Right lobe of liver (tissue), 6 donors: ENCODE measurements at regions not wholly inside any gene's neighbourhood (a gene's known extent, or its start where the extent isn't known, plus 50 kb on each side); places are given as distances from the start of the nearest gene placed in this dataset.

Experiments
- ATAC-seq, 4 donors: fragments of 200-7000 bp; cut with Tn5 transposase; one replicate each; pipeline ENCODE4 v1.9.1; 2020; ENCODE audit warnings: mild to moderate bottlenecking in 4 of 4, moderate library complexity in 4 of 4
- DNase-seq, 3 donors: peaks; one replicate each; pipeline ENCODE4 v3.0.0-alpha.2; 2020
- H3K27ac ChIP-seq, 3 donors: fragments of 200-600 bp; one replicate each; pipeline ENCODE4 v1.8.0; 2022
- H3K27me3 ChIP-seq, 2 donors: fragments of 200-600 bp; one replicate each; pipeline ENCODE4 v1.8.0; 2022
- H3K36me3 ChIP-seq, 4 donors: fragments of 200-600 bp; sonication (generic) in 1 of 4; one replicate each; pipeline versions ENCODE4 v1.5.1 to v1.8.0; 2017 to 2022; ENCODE audit warnings: control low read depth in 1 of 4
- H3K4me1 ChIP-seq, 4 donors: fragments of 200-600 bp; sonication (generic) in 1 of 4; one replicate each; pipeline versions ENCODE4 v1.5.1 to v1.8.0; 2017 to 2022; ENCODE audit warnings: control low read depth in 1 of 4
- H3K4me3 ChIP-seq, 3 donors: fragments of 200-600 bp; one replicate each; pipeline ENCODE4 v1.8.0; 2022
- H3K9me3 ChIP-seq, 4 donors: fragments of 200-600 bp; sonication (generic) in 1 of 4; one replicate each; pipeline versions ENCODE4 v1.5.1 to v1.8.0; 2017 to 2022; ENCODE audit warnings: control low read depth in 1 of 4
- CTCF ChIP-seq, 4 donors: fragments of 200-600 bp in 3 of 4; fragments of 450-650 bp in 1 of 4; IDR thresholded peaks; one replicate each; pipeline versions ENCODE4 v1.5.1 to v1.8.0; 2016 to 2022; ENCODE audit warnings: antibody characterized with exemption in 4 of 4, mild to moderate bottlenecking in 2 of 4
- POLR2A ChIP-seq: fragments of 450-650 bp; IDR thresholded peaks from one replicate; pipeline ENCODE4 v1.6.1; 2017; ENCODE audit warnings: antibody characterized with exemption, mild to moderate bottlenecking
- WGBS: methylation state at CpG from one replicate; pipeline ENCODE4 v1.1.6; 2018; ENCODE audit warnings: low coverage, low lambda C conversion rate; ENCODE audit not compliant: insufficient coverage; ENCODE audit errors: missing lambda C conversion rate; 5-methylcytosine and 5-hydroxymethylcytosine counted together
- intact Hi-C, 2 donors: fragments of 100-400 bp; cut with DNase I; formaldehyde crosslinking; loops; one replicate each; pipeline versions ENCODE4 v1.11.2 to v1.14.1; 2022
- donor health status: DM: no; HTN: yes; CAD: no.
- donor health status: DM: no; HTN: no; CAD: no.
- donor health status: DM: no; HTN: no; CAD: no.
- donor health status: DM: no; HTN: yes; CAD: no.
- donor health status: DM: no; HTN: yes; CAD: no.

- H3K4me3 ChIP-seq, result no peak overlapping the region
- H3K36me3 ChIP-seq, result no peaks in the 10 kb centered on the region
- TF ChIP-seq CTCF (IDR thresholded peaks at IDR 0.05) (no peak), POLR2A (no peak)
- WGBS, result 80% methylated on average over 5 of the region's 13 CpGs
- H3K4me1 ChIP-seq, result no peaks in the 10 kb centered on the region
- H3K9me3 ChIP-seq, result no peaks in the 10 kb centered on the region
- intact Hi-C loops, result no loop called here
- DNase-seq (no peak), ATAC-seq (peak in 1 of 4 donors; percentile 29)
- H3K27ac ChIP-seq, result no peak overlapping the region
- no peaks in the 10 kb centered on the region for H3K27me3 ChIP-seq
Observed at GRCh38 chr4:62683799-62684566, 1483.9 kb downstream of the ADGRL3 start.

- TF ChIP-seq POLR2A (no peak), CTCF (IDR thresholded peaks at IDR 0.05) (no peak)
- intact Hi-C loops, result no loop called here
- 29% methylated on average over 2 of the region's 2 CpGs for WGBS
- ATAC-seq, result no peak
- no peaks in the 10 kb centered on the region for H3K9me3 ChIP-seq
- no peaks in the 10 kb centered on the region for H3K4me1 ChIP-seq
- no peak overlapping the region for H3K27ac ChIP-seq
- H3K27me3 ChIP-seq, result no peaks in the 10 kb centered on the region
- DNase-seq, result no peak
- no peak overlapping the region for H3K4me3 ChIP-seq
- no peaks in the 10 kb centered on the region for H3K36me3 ChIP-seq
Observed at GRCh38 chr4:62676962-62677361, 1476.8 kb downstream of the ADGRL3 start.

GRCh38 chr4:62670514-62670913 lies 1470.4 kb downstream of the ADGRL3 start:
- H3K27ac ChIP-seq, result no peak overlapping the region
- no peaks in the 10 kb centered on the region for H3K36me3 ChIP-seq
- no peak overlapping the region for H3K4me3 ChIP-seq
- TF ChIP-seq POLR2A, result no peak
- no peak for TF ChIP-seq CTCF (IDR thresholded peaks at IDR 0.05)
- no peaks in the 10 kb centered on the region for H3K27me3 ChIP-seq
- DNase-seq (no peak), ATAC-seq (no peak)
- H3K4me1 ChIP-seq, result no peaks in the 10 kb centered on the region
- intact Hi-C loops, result no loop called here
- H3K9me3 ChIP-seq, result no peaks in the 10 kb centered on the region
- 69% methylated on average over 2 of the region's 2 CpGs for WGBS

- H3K4me1 ChIP-seq, result no peaks in the 10 kb centered on the region
- H3K4me3 ChIP-seq, result no peak overlapping the region
- intact Hi-C loops, result no loop called here
- H3K27ac ChIP-seq, result no peak overlapping the region
- 61% methylated on average over 4 of the region's 4 CpGs for WGBS
- DNase-seq (no peak), ATAC-seq (no peak)
- H3K27me3 ChIP-seq, result no peaks in the 10 kb centered on the region
- TF ChIP-seq CTCF (IDR thresholded peaks at IDR 0.05) (no peak), POLR2A (no peak)
- H3K9me3 ChIP-seq, result no peaks in the 10 kb centered on the region
- no peaks in the 10 kb centered on the region for H3K36me3 ChIP-seq
Observed at GRCh38 chr4:62661821-62662220, 1461.7 kb downstream of the ADGRL3 start.
